Fibroblast of skin of abdomen (primary cell): ENCODE measurements at regions not wholly inside any gene's neighbourhood (a gene's known extent, or its start where the extent isn't known, plus 50 kb on each side); places are given as distances from the start of the nearest gene placed in this dataset.
"Not testable (repeated sequence)": the region's sequence is repeated elsewhere in the genome, so short reads cannot be mapped to it uniquely, and the experiment has no call there.

Experiments
- DNase-seq: peaks from one replicate; pipeline ENCODE4 v3.0.0-alpha.2; 2013

DNA sequence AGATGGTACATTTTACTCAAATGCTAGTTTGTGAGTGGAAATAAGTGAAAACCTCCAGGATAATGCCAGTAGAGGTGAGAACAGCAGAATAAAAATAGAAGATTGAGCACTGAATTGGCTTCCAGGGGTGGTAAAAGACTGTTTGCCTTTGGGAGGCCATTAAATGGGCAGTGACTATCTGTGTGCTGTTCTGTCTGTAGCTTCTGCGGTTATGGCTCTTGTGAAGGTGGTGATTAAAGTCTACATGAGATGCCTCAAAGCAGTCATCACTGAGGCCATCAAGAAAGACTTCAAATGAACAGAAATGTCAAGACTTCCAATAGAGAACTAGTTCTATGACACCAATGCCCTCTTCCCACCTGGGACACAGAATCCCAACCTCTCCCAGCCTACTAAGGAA lies 108.8 kb downstream of the EFHB start:
- DNase-seq: no peak

DNA sequence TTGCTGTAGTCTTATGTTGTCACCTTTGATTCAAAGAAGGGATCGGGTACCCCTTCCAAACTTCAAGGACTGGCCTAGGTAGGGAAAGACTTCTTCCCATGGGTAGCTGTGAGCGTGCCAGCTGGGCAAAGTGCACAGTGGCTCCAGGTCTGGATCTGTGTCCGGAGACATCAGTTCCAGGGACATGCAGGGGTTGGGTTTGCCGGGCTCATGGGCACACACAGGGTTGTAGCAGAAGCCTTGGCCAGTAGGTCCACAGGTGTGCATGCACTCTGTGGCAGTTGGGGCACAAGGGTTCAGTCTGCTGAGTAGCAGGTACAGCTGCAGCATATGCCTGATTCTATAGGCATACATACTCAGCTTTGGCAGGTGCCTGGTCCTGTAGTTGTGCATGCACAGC lies 111.2 kb downstream of the EFHB start:
- no peak for DNase-seq

DNA sequence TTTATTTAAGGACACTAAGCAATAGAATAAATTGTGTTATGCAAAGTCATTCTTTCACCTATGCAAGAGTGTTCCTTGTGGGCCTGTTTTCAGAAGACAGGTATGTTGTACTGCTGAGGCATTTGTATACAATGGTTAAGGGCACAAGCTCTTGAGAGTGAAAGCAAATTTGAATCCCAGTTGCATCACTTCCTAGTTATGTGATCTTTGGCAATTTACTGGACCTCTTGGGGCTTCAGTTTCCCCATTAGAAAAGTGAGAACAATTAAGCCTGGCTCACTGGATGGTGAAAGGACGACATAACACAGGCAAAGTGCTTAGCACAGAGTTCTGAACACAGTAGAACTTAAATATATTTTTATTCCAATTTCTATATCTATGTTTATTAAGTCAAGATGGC lies 117.4 kb downstream of the EFHB start:
- no peak for DNase-seq

DNA sequence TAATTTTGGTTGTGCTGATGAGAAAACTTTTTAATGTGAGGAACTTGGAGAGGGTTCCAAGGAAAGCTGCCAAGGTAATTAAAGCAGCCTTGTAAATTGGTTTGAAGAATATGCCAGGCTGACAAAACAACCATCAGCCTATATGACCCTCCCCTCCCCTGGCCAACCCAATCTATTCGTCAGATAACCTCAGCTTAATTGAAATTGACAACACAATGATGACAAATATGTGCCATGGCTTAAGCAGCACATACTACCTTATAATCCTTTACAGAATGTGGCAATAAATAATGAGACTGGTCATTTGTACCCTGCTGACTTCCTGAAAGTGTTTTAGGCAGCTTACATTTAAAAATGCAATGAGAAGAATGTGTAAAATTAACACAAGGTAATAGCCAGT lies 118.2 kb downstream of the EFHB start:
- no peak for DNase-seq

DNA sequence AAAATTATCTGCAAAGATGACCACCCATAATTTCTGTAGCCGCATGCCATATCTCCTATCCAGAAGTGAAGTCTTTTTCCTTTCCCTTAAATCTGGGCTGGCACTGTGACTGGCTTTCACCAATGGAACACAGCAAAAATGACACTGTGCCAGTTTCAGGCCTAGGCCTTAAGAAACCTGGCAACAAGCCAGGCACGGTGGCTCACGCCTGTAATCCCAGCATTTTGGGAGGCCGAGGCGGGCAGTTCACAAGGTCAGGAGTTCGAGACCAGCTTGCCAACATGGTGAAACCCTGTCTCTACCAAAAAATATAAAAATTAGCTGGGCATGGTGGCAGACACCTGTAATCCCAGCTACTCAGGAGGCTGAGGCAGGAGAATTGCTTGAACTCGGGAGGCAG lies 120.3 kb downstream of the EFHB start:
- DNase-seq: not testable (repeated sequence)

DNA sequence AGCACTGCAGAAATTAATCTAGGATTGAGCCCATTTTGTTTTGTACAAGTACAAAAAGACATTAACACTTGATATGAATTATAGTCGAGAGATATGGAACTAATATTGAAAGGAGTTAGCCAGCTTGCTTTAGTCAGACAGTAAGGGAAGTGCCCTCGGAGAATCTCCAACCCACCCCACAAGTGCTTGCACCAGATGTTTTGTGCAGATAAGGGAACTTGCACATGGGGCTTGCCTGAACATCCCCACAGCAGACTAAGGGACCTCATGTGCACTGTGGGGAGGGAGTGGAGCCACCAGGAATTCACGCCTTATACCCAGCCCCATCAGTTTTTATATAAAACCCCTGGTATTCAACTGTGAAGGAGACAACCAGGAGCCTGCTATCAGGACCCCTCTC lies 122.3 kb downstream of the EFHB start:
- DNase-seq: no peak

DNA sequence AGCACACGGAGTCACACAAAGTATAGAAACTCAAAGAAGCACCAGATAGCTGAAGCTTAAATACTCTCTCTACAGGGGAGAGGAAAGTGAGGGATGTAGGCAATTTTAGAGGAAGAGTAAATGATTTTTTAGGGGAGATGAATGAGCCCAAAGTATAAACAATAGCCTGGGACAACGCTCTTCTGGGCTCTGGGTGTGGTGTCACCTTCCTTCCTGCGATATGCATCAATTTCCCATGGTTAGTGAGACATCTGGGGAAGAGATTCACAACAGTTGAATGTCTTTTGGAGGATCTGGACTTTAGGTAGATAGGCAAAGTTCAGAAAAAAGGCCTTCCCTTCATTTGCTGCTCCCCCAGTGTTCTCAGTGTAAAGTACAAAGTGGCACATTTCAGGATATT lies 125.2 kb downstream of the EFHB start:
- no peak for DNase-seq

DNA sequence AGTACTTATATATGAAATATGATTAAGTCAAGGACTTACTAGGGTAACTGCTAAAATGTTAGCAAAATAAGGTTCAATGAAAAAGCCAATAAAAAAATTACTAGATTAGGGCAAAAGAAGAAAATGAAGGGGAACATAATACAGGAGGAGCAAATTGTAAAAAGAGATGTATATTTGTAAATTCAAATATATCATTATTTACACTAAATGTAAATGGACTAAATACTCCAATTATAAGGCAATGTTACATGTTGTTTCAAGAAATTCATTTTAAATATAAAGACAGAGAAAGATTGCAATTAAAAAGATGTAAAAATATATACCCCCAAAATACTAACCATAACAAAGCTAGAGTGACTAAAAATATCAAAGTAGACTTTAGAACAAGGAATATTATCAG lies 134.1 kb downstream of the EFHB start:
- DNase-seq: no peak

DNA sequence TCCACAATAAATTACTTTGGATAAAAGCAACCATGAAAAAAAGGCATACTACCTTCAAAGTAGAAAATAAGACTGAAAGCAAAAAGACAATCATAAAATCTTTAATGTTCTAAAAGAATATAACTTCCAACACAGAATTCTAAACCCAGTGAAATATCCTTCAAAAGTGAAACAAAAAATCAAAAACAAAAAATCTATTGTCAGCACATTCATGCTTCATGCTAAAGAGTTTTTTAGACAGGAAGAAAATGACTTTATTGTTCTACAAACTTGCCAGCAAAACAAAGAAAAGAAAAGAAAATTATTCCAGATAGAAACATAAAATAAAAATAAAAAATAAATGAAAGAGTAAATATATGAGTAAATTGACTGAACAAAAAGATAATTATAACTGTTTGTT lies 134.9 kb downstream of the EFHB start:
- no peak for DNase-seq

DNA sequence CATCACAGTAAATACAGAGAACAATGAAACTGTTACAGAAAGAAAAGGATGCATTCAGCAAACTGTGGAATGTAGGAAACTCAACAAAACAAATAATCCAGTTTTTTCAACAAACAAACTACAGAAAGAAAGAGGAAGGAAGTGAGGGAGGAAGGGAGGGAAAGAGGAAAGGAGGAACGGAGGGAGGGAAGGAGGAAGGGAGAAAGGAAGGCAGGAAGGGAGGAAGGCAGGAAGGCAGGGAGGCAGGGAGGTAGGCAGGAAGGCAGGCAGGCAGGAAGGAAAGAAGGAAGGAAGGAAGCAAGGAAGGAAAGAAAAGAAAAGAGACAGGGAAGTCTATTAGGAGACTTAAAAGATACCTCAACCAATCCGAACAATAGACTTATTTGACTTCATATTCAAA lies 135.7 kb downstream of the EFHB start:
- DNase-seq: no peak

DNA sequence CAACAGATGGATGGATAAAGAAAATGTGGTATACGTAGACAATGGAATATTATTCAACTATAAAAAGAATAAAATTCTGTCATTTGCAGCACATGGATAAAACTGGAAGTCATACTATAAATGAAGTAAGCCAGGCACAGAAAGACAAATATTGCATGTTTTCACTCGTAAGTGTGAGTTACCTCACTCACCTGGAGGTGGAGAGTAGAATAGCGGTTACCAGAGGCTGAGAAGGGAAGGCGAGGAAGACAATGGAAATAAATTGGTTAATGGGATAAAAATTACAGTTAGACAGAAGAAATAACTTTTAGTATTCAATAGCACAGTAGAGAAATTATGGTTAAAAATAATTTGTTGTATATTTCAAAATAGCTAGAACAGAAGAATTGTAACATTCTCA lies 141.6 kb downstream of the EFHB start:
- no peak for DNase-seq

DNA sequence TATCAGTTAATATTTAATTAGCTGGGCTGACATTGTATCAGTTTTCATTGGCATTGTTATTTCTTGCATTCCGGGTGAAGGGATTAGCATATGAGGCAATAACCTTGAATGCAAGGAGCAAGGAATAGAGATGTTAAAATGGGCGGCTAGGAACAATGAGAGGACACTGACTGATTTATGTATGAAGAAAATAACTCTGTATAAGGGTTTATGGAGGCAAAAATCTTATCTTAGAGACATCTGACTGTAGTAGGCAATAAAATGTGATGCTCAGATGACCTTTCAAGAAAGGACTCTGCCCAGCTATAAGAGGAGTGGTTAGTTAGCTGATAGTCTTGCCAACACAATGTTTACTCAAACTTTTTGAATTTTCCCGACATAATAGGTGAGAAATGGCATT lies 158.3 kb downstream of the EFHB start:
- no peak for DNase-seq

DNA sequence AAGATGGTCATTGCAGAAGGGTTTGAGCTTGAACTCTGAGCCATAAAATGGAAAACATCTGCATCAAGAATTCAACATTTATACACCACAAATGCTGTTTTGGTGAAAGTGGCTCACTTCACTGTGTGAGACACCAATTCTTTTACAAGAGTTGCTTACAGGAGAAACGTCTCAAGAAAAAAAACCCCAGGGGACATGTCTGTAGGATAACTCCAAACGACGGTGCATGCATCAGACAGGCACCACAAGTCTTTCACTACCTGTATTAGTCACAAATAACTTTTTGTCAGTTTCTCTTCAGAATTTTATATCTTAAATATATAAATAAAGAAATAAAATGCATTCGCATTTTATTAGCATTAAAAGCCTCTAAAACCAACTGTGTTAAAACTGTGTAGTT lies 164.3 kb downstream of the EFHB start:
- no peak for DNase-seq

DNA sequence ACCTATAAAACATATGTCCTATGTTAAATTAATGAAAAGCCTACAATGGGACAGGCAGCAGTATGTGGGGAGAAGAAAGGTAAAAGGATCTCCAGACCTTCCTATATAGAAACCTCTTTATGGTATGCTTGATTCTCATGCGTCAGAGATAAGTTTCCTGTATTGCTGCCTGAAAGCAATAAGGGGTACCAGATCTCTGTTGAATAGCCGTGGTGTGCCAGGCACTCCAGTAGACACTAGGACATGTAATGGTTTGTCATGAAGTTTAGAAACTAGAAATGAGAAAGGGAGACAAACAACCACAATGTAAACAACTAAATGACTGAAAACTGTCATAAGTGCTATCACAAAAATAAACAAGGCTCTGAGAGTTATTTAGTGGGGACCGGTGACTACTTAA lies 168.1 kb downstream of the EFHB start:
- DNase-seq: no peak

DNA sequence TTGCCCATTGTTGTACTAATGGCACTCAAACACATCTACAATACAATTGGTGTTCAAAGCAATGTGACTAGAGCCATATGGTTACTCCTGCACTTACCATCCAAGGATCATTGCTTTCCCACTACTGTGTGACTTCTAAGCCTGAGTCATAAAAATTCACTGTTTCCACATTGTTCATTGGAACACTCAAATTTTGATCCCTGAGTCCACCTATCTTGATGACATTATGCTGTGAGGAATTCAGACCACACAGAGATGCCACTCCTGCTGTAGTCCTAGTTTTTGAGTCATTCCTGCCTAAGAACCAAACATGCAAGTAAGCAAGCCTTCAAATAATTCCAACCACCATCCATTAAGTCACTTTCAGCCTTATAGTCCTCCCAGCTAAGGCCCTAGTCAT lies 176.2 kb downstream of the EFHB start:
- peak; percentile 20 for DNase-seq

DNA sequence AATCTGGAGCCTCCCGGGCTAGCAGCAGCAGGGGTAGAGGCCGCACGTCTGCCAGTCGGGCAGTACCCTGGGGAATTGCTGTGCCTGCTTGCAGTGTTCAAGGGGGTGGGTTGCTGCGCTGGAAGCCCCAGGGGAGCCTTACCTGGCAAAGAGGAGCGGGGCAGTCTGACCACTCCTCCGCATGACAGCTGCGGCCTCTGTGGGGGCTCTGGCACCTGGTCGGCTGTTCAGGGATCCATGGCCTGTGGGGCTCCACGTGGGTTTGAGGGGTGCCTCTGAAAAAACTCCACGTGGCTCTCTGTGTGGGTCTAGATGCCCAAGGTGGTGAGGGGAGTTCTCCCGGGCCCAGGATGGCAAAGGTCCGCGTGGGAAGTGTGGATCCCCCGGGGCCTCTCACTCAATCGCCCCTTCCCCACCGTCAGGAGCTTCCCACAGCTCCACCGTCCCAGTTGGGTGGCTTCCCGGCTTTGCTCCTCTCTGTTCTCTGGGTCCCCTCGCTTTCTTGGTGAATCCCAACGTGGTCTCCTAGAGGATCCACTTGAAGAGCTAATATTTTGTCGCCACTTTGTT lies 184.5 kb downstream of the EFHB start:
- no peak for DNase-seq

DNA sequence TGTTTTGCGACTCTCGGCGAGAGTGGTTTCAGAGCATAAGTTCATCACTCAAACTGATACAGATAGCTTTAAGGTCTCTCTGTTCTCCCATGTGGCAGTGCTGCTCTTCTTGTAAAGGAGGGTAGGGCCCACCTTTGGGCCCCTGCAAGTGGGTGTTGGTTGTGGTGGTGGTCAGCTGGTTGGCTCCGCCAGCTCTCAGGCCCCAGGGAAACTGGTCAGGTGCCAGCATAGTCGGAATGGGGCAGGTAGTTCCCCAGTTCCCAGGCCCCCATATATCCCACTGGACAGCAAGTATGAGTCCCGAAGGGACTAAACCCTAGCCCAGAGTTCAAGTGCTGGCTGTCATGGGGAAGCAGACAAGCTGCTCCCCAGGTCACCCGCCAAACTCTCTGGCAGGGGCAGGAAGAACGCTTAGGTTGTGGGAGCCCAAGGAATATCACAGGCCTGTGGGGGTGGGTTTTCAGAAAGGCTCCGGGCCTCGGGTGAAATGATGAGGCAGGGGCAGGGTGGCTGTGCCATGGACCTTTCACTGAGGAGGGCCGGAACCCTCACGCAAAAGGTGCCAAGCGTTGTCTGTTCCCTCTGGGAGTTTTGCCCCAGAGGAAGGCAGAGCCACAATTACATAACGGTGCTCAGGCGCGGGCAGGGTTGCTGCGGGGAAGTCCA lies 185.1 kb downstream of the EFHB start:
- DNase-seq: no peak

DNA sequence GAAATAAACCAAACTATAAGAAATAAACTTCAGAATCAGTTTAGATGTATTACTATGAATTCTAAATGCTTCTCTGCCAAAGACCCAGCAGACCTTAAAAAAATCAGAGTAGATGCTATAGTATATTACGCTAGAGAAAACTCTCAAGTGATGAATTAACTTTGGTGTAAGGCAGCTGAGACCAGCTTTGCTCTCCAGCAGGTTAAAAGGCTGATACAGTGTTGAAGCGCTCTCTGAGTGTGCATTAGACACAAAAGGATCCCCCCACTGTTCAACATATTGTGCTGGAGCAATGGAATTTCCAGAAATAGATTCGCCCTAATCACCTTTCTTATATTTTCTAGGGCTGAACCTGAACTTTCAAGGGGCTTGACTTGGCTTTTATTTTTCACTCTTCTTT lies 190.0 kb downstream of the EFHB start:
- DNase-seq: no peak

DNA sequence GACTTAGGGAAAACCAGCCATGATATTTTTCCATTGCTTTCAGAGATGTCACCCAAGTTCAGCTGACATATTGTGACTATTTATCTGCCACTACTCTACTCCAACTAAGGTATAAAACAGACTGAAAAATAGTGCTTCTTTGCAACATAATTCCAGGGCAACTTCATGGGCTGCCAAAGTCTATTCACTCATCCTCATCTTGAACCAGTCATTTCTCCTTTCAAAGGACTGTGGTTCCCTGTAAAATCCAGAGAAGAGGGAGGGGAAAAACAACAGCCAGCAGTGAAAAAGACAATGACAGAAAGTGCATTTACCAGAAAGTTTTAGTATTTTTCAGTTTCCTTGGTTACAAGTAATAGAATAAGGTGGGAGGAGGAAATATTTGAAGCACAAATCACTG lies 191.1 kb downstream of the EFHB start:
- no peak for DNase-seq

DNA sequence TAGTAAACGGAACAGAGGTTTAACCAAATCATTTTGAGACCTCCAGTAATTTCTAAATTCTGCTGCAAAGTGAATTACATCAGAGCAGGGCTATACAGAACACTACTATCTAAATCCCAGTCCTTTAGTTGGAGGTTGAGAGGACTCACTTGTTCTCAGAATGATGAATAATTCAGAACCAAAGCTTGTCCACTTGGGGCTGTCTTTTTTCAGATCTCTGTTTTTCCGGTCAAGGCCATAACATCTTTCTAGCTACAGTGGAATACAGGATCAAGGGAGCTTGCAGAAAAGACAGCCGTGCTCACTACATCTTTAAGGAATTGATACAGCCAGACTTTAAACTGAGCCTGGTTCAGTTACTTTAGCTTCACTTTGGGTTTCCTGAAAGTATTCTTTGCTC lies 194.5 kb downstream of the EFHB start:
- no peak for DNase-seq

DNA sequence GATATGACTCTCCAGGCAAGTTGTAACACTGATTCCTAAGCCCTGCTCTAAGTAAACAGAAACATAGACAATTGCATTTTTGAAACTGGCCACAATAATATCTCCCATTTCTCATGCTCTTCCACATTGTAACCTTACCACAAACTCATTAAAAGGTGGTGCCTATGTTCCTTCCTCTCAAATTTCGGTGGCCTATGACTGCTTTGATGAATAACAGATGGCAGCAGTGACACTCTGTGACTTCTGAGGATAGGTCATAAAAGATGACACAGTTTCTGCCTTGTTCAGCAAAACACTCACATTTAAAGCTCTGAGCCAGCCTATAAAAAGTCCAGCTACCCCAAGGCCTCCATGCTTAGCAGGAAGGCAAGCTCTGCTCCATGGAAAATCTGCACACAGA lies 195.2 kb downstream of the EFHB start:
- no peak for DNase-seq

DNA sequence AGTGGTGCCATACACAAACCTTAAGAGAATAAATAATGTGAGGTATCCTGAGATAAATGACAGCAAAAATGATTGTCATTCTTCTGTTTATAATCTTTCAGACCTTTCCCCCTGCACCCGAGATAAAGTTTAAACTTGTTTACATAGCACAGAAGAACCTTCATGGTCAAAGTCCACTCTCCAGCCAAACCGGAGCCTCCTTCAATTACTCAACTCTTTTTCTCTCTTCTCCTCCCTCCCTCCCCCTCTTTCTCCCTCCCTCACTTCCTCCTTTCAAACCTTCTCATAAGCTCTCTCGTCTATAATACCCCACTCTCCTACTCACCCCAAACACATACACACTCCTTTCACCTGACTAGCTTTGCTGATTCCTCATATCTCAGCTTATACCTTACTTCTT lies 198.9 kb downstream of the EFHB start:
- DNase-seq: no peak

DNA sequence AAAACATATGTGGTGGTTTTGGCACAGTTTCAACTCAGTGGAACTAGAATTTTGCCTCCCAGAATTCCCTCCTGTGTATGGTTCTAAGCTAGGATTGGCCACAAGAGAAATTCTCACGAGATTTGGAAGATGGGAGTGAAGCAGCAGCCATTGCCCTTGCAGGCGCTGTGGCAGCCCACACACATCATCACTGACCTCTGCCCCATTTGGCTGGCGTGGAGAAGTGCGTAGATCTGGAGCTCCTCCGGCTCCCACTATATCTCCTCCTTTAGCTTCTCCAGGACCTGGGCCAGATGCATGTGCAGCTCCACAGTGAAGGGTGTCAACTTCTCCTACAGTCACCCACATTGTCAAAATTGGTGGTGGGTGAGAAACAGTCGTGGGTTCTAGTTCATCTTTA lies 199.6 kb downstream of the EFHB start:
- no peak for DNase-seq

DNA sequence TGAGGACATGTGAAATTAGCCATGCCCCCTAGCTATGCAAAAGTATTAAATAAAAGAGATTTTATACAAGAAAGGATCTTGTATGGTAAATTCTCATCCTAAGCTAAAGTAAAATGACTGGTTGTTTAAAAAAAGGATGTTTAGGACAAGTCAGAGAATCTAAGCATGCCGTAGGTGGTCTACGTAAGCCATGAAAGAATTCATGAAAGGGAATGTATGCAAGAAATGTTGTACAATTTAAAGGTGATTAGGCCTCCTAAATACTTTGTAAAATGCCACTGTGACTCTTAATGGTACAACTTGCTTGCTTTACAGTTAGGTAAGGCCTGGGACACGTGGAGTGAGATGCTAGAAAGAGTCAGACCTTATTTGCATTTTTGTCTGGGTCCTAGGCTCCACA lies 209.0 kb downstream of the EFHB start:
- DNase-seq: no peak

DNA sequence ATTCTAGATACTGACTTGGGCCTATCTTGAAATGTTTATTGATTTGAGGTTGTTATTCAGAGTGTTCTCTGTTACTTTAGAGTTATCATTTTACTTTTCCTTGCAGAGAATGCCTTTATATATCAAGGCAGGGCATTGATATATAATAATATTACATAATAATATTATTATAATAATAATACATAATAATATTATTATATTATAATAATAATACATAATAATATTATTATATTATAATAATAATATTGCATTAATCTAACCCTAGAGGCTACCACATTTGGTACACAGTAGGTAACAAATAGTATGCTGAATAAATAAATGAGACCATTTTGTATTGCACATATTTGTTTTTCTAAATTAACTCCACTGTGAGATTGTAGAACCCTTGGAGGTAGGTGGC lies 216.3 kb downstream of the EFHB start:
- no peak for DNase-seq
